AG10803 (cell line): ENCODE measurements at regions not wholly inside any gene's neighbourhood (a gene's known extent, or its start where the extent isn't known, plus 50 kb on each side); places are given as distances from the start of the nearest gene placed in this dataset.
"Not testable (repeated sequence)": the region's sequence is repeated elsewhere in the genome, so short reads cannot be mapped to it uniquely, and the experiment has no call there.

Experiments used
- DNase-seq: peaks from one replicate; pipeline ENCODE4 v3.0.0; 2010; ENCODE audit warnings: low read depth
- H3K4me3 ChIP-seq: 2 replicates; pipeline ENCODE4 v1.5.1; 2011; ENCODE audit warnings: mild to moderate bottlenecking, low read length, control low read depth
- CTCF ChIP-seq: conservative IDR thresholded peaks from 2 replicates; pipeline ENCODE4 v1.5.1; 2011; ENCODE audit warnings: mild to moderate bottlenecking, low read length, control low read depth, inconsistent platforms

- no peak for DNase-seq
- no peak for TF ChIP-seq CTCF
- no peak overlapping the region for H3K4me3 ChIP-seq
These were observed 201.3 kb upstream of the STS start for GRCh38 chrX:6946168-6946567.

- H3K4me3 ChIP-seq: no peak overlapping the region
- TF ChIP-seq CTCF: no peak
- no peak for DNase-seq
These were observed 206.5 kb upstream of the STS start for GRCh38 chrX:6941041-6941440.

GRCh38 chrX:6932942-6933341, 214.6 kb upstream of the STS start:
- not testable (repeated sequence) for H3K4me3 ChIP-seq, DNase-seq

GRCh38 chrX:6930307-6930849, 217.1 kb upstream of the STS start:
- TF ChIP-seq CTCF: no peak
- DNase-seq: no peak

GRCh38 chrX:6924443-6925077, 223.0 kb upstream of the STS start:
- TF ChIP-seq CTCF: no peak
- H3K4me3 ChIP-seq: no peak overlapping the region

More at GRCh38 chrX:6930307-6930849, 217.1 kb upstream of the STS start:
- H3K4me3 ChIP-seq: no peak overlapping the region

GRCh38 chrX:6917666-6918065, 229.8 kb upstream of the STS start:
- TF ChIP-seq CTCF: no peak
- DNase-seq: no peak
- no peak overlapping the region for H3K4me3 ChIP-seq

More at GRCh38 chrX:6924443-6925077, 223.0 kb upstream of the STS start:
- DNase-seq: no peak

- no peak for TF ChIP-seq CTCF
- no peak for DNase-seq
- H3K4me3 ChIP-seq: no peak overlapping the region
These were observed 237.3 kb upstream of the STS start for GRCh38 chrX:6910218-6910617.

- DNase-seq: no peak
- no peak for TF ChIP-seq CTCF
- H3K4me3 ChIP-seq: no peak overlapping the region
These were observed 238.1 kb upstream of the STS start for GRCh38 chrX:6909396-6909795.
